Activated CD4-positive, alpha-beta T cell treated with anti-CD3 and anti-CD28 coated beads, Interleukin-2, amount 10 ng/mL, durations not matched to agents 24 days and 14 days (primary cell): ENCODE measurements at regions not wholly inside any gene's neighbourhood (a gene's known extent, or its start where the extent isn't known, plus 50 kb on each side); places are given as distances from the start of the nearest gene placed in this dataset.

Experiments used
- DNase-seq: peaks from one replicate; pipeline ENCODE4 v3.0.0; 2022
- H3K27ac Mint-ChIP-seq: one replicate; pipeline ENCODE4 v1.8.0; 2022; ENCODE audit warnings: mild to moderate bottlenecking, mixed read lengths
- H3K27me3 Mint-ChIP-seq: one replicate; pipeline ENCODE4 v1.8.0; 2022; ENCODE audit warnings: mixed read lengths
- H3K36me3 Mint-ChIP-seq: one replicate; pipeline ENCODE4 v1.8.0; 2022; ENCODE audit warnings: low read depth, mild to moderate bottlenecking, mixed read lengths
- H3K4me1 Mint-ChIP-seq: one replicate; pipeline ENCODE4 v1.8.0; 2021; ENCODE audit warnings: mixed read lengths
- H3K4me3 Mint-ChIP-seq: one replicate; pipeline ENCODE4 v1.8.0; 2022; ENCODE audit warnings: mild to moderate bottlenecking, moderate library complexity, mixed read lengths
- H3K9me3 Mint-ChIP-seq: one replicate; pipeline ENCODE4 v1.8.0; 2021; ENCODE audit warnings: mixed read lengths
- intact Hi-C: fragments of 100-400 bp; cut with micrococcal nuclease; formaldehyde crosslinking; loops from one replicate; pipeline ENCODE4 v1.15.1; 2023

DNA sequence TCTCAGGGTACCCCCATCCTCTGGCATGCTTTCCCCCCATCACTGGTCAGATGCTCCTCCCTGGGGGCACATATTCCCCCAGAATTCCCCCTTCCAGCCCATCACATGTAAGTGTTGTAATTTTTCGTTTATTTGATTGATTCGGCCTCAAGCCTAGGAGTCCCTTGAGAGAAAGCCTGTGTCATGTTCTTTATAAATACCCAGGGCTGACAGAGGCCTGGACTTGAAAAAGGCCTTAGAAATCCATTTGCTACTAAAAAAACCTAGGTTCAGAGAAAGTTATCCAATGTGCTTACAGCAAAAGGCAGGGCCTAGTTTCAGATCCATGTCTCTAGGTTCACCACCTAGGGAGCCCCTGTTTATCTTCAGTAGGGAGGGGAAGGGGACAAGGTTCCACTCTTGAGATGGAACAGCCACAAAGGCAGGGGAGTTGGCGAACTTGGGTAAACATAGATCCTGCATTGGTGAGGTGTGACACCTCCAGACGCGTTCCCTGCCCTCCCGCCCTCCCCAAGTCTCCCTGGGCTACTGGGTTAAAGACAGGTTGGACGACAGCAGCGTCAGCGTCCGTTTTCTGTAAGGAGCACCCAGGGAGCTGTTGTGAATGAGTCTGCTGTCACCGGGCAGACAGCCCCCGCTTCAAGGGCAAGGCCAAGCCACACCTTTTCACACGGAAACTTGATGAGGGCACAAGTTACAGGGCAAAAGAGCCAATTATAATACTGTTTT lies 147.8 kb downstream of the EN1 start:
- Mint-ChIP-seq H3K4me1 (no peaks in the 10 kb centered on the region), H3K27ac (no peak overlapping the region), H3K4me3 (no peak overlapping the region), H3K27me3 (no peaks in the 10 kb centered on the region), H3K9me3 (no peaks in the 10 kb centered on the region), H3K36me3 (no peaks in the 10 kb centered on the region)
- DNase-seq: no peak
- intact Hi-C loops: no loop called here

DNA sequence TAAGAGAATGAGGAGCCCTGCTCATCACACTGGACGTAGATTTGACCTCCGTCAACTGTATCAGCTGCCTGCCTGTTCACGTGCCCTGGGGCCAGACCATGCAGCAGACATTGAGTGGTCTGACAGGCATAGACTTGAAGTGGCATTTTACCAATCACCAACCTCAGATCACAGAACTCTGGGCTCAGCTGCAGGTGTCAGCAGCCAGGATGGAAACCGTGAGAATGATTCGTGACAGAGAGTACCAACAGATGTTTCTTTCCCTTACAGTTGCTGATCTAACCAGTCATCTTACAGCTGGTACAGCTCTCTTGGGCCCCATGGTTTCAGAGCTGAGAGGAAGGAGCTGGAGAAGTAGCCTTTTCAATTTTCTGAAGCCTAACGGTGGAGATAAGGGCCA lies 148.9 kb downstream of the EN1 start:
- no peak for DNase-seq
- Mint-ChIP-seq H3K4me1 (no peaks in the 10 kb centered on the region), H3K4me3 (no peak overlapping the region), H3K27ac (no peak overlapping the region), H3K36me3 (no peaks in the 10 kb centered on the region), H3K9me3 (no peaks in the 10 kb centered on the region), H3K27me3 (no peaks in the 10 kb centered on the region)
- intact Hi-C loops: no loop called here

DNA sequence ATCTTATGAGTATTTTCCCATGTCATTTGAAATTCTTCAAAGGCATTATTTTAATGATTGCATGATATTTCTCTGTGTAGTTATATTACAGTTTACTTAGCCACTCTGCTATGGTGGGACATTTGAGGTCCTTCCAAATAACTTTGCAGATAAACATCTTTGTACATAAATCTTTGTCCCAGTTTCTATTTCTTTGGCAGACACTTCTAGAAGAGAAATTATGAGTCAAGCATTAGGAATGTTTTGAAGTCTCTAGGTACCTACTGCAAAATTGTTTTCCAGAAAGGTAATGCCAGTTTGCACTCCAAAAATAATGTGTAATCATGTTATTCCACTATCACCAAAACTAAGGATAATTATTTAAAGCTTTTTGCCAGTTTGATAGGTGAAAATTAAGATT lies 149.7 kb downstream of the EN1 start:
- Mint-ChIP-seq H3K27ac (no peak overlapping the region), H3K9me3 (no peaks in the 10 kb centered on the region)
- intact Hi-C loops: no loop called here

DNA sequence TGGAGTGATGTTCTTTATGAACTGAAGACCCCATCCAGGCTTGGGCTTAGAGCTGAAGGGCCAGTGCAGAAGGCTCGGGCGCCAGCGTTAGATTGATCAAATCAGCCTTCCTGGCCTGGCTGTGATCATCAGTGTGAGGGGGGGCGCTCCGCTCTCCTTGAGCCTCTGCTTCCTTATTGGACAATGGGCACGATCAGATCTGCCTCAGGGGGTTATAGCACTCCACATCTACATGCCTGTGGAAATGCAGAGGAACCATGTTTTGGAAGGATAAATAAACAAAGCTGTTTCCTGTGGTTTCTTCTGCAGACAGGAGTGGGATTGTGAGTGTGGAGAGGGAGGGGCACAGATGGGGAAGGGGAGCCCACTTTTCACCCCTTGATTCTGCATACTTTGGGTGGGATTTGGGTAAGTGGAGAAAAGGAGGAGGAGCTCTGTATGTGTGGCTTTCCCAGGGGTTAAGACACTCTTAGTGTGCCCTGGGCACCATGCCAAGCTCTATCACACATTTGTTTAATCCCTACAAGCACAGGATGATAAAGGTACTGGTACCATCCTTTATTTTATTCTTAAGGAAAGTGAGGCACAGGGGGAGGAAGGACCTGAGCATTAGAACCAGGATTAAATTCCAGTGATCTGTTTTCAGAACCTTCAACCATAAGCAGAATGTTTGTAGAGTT lies 150.5 kb downstream of the EN1 start:
- Mint-ChIP-seq H3K27ac (no peak overlapping the region), H3K4me3 (no peak overlapping the region), H3K4me1 (no peaks in the 10 kb centered on the region), H3K36me3 (no peaks in the 10 kb centered on the region), H3K27me3 (no peaks in the 10 kb centered on the region), H3K9me3 (no peaks in the 10 kb centered on the region)
- no peak for DNase-seq
- intact Hi-C loops: no loop called here

More for the DNA sequence above, 149.7 kb downstream of the EN1 start:
- no peaks in the 10 kb centered on the region for H3K4me1 Mint-ChIP-seq
- no peak overlapping the region for H3K4me3 Mint-ChIP-seq
- no peaks in the 10 kb centered on the region for H3K27me3 Mint-ChIP-seq
- DNase-seq: no peak
- no peaks in the 10 kb centered on the region for H3K36me3 Mint-ChIP-seq

DNA sequence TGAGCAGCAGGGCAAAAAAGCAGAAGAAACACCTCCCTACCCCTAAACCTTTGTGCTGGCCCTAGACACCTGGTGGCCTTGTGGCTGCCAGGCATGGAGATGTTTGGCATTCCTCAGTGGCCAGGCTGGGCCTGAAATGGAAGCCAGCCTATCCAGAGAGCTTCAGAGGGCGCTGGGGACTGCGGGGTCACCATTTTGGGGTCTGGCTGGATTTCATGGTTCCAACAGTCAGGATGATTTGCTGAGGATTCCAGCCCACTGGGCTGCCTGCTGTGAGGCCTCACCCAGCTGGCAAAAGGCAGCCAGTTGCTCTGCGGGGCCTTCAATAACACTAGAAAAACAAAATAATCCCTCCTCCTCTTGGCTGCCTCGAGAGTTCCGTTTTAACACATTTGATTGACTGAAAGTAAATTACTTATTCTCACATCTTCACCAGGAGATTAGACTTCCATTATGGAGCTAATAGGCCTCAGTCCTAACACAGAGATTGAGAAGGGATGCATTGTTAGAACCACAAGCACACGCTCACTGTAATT lies 154.1 kb downstream of the EN1 start:
- no peak for DNase-seq
- H3K36me3 Mint-ChIP-seq: no peaks in the 10 kb centered on the region
- no peaks in the 10 kb centered on the region for H3K4me1 Mint-ChIP-seq
- intact Hi-C loops: no loop called here
- no peaks in the 10 kb centered on the region for H3K27me3 Mint-ChIP-seq
- H3K4me3 Mint-ChIP-seq: no peak overlapping the region
- H3K9me3 Mint-ChIP-seq: no peaks in the 10 kb centered on the region
- H3K27ac Mint-ChIP-seq: no peak overlapping the region

DNA sequence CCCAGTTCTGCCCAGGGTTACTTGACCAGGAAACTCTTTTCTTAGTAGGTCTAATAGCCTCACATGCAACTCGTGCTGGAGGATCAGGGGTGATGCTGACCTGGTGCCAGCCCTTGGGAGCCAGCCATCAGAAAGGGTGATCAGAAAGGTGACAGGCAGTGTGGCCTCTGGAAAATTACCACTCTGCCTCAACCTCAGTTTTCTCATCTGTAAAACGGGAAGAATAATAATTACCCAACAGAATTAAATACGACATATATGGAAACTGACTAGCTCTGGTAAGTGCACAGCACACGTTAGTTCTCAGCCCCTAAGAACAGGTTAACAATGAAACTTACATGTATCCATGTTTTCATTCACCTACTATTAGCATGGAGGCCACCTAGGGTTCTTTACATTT lies 157.6 kb downstream of the EN1 start:
- Mint-ChIP-seq H3K9me3 (no peaks in the 10 kb centered on the region), H3K4me3 (no peak overlapping the region), H3K36me3 (no peaks in the 10 kb centered on the region), H3K27ac (no peak overlapping the region), H3K27me3 (no peaks in the 10 kb centered on the region), H3K4me1 (no peaks in the 10 kb centered on the region)
- no peak for DNase-seq
- intact Hi-C loops: no loop called here

DNA sequence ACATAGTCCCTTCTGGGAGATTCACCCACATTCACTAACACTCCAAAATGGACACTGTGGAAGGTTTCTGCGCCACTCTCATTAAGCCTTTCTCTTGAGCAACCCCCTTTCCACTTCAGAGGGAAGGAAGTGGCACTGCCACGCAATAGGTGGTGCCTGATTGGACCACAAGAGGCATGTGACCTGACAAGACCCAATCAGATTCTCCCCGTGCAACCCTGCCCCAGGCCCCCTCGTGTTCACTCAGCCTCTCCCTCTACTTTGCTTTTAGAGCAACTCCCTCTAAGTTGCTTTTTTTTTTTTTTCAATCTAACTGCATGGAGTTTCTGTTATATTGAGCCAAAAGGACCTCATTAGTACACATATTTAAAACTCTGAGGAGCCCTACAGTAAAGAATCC lies 158.0 kb downstream of the EN1 start:
- intact Hi-C loops: no loop called here
- Mint-ChIP-seq H3K4me3 (no peak overlapping the region), H3K9me3 (no peaks in the 10 kb centered on the region), H3K27me3 (no peaks in the 10 kb centered on the region), H3K4me1 (no peaks in the 10 kb centered on the region), H3K36me3 (no peaks in the 10 kb centered on the region), H3K27ac (no peak overlapping the region)
- DNase-seq: no peak

DNA sequence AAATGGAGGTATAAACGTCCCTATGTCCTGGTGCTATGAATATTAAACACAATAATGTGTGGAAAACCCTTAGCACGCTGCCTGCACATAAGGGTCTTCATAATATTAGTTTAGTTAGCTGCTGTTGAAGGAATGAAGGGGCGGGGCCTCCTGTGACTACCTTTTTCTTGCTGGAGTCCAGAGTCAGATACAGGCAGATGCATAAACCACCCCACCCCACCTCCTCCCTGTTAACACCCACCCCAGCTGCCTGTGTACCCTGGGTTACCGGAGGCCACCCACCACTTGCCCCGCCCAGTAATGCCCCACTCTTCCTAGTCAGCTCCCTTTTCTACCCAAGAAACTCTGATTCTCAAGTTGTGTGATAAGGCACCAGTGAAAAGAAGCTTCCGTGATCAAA lies 158.4 kb downstream of the EN1 start:
- Mint-ChIP-seq H3K4me3 (no peak overlapping the region), H3K9me3 (no peaks in the 10 kb centered on the region), H3K27ac (no peak overlapping the region), H3K36me3 (no peaks in the 10 kb centered on the region), H3K4me1 (no peaks in the 10 kb centered on the region), H3K27me3 (no peaks in the 10 kb centered on the region)
- DNase-seq: no peak
- intact Hi-C loops: no loop called here

DNA sequence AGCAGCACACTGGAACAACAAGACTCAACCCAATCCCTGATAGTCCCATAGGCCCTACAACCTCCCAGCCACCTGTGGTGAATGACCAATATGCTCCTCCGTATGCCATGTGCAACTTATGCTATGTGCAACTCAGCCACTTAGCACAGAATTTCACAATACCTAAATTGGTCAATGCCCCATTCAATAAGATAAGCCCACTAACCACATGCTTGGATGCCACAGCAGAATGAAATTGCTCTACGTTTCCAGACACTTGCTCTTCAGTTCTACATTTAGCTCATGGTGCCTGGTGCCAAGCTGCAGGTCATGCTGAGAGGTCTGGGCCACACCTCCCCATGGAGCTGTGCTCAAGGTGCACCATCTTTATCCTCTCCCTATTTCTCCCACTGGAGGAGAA lies 159.8 kb downstream of the EN1 start:
- H3K27ac Mint-ChIP-seq: no peak overlapping the region
- H3K36me3 Mint-ChIP-seq: no peaks in the 10 kb centered on the region
- no peaks in the 10 kb centered on the region for H3K27me3 Mint-ChIP-seq
- no peak for DNase-seq
- intact Hi-C loops: no loop called here
- H3K9me3 Mint-ChIP-seq: no peaks in the 10 kb centered on the region
- H3K4me3 Mint-ChIP-seq: no peak overlapping the region
- no peaks in the 10 kb centered on the region for H3K4me1 Mint-ChIP-seq

DNA sequence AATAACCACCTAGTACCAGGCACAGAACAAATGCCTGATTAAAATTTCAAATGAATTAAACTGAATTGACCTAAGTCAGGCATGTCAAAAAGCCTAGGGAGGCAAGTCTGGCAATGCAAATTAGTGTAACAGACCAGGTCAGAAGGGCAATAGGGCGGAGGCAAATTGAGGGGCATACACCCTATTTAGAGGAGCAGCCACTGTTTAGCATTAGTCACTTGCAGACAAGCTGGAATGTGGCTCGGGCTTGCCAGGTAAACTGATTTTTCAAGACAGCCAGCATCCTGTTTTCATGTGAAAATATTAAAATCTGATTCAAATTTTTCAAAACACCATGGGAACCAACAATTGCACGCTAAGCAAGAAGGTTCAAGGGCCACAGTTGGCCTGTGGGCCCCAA lies 160.3 kb downstream of the EN1 start:
- H3K4me3 Mint-ChIP-seq: no peak overlapping the region

DNA sequence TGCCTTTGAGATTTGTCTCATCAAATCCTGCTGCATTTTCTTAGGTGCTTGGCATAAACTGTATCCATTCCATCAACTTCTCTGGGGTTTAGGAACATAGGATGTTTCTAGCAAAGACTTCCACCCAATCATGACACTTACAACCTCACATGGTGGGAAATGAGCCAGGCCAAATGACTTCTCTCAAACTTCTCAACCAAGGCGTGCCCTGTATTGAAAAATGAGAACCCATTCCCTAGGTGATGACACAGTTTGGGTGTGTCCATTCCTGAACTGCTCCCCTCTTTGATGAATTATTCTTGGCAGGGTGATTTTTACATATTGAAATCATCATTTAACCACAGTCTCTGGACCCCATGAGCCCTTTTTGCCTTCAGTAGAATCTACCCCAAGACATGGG lies 161.1 kb downstream of the EN1 start:
- no peak overlapping the region for H3K27ac Mint-ChIP-seq
- H3K4me1 Mint-ChIP-seq: no peaks in the 10 kb centered on the region
- no peaks in the 10 kb centered on the region for H3K9me3 Mint-ChIP-seq
- intact Hi-C loops: no loop called here
- no peak for DNase-seq
- H3K27me3 Mint-ChIP-seq: no peaks in the 10 kb centered on the region
- H3K36me3 Mint-ChIP-seq: no peaks in the 10 kb centered on the region
- H3K4me3 Mint-ChIP-seq: no peak overlapping the region

More for the DNA sequence above, 160.3 kb downstream of the EN1 start:
- Mint-ChIP-seq H3K9me3 (no peaks in the 10 kb centered on the region), H3K27ac (no peak overlapping the region), H3K36me3 (no peaks in the 10 kb centered on the region), H3K4me1 (no peaks in the 10 kb centered on the region), H3K27me3 (no peaks in the 10 kb centered on the region)
- intact Hi-C loops: no loop called here
- no peak for DNase-seq

DNA sequence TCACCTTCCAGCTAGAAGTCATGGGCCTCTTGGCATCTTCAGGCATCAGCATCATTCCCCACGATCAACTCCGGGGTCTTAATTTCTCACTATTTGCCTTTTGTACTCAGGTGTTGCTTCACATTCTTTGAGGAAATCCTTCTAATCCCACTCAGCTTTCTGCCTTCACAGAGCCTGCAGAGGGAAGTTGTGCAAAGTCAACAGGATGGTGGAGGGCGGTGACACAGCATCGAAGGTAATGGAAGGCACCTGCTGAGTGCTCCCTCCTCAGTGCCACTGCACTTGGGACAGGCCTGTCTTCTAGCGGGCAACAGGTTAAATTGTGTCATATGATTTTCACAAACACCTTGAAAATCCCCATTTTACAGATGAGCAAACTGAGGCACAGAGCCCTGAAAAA lies 164.0 kb downstream of the EN1 start:
- no peak overlapping the region for H3K27ac Mint-ChIP-seq
- H3K27me3 Mint-ChIP-seq: no peaks in the 10 kb centered on the region
- peaks cover 2% of the 10 kb centered on the region for H3K4me1 Mint-ChIP-seq
- DNase-seq: no peak
- intact Hi-C loops: no loop called here
- no peaks in the 10 kb centered on the region for H3K36me3 Mint-ChIP-seq
- no peak overlapping the region for H3K4me3 Mint-ChIP-seq
- H3K9me3 Mint-ChIP-seq: no peaks in the 10 kb centered on the region

DNA sequence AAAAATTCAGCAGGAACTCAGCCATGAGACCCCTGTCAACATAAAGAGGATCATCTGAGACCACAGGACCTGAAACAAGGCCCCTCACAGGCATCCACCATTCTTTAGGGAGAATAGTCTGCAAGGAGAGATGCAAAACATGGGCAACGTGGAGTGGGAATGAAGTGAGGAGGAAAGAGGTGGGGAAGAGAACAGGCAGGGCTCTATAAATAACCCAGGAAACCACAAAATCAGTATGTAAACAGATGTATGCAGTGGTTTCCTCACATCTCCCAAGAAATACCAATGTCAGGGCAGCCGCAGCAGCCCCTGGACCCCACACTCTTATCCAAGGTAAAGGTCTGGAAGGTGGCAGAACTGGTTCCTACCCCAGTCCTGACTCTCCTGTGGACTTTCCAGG lies 168.5 kb downstream of the EN1 start:
- Mint-ChIP-seq H3K36me3 (no peaks in the 10 kb centered on the region), H3K27ac (no peak overlapping the region), H3K4me1 (peaks cover 2% of the 10 kb centered on the region)

DNA sequence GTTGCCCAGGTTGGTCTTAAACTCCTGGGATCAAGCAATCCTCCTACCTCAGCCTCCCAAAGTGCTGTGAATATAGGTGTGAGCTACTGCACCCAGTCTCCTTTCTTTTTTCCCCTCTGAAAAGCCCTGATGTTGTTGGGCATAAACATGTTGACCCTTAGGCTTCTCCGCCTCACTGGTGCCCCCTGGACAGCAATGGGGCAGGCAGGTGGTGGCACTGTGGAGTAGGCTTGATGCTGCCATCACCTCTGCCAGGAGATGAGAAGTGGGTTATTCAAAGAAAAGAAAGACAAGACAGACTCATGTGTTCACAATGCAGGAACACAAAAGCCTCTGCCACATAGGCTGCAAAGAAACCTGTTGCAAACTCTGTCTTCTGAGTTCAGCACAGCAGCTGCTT lies 169.9 kb downstream of the EN1 start:
- no peaks in the 10 kb centered on the region for H3K36me3 Mint-ChIP-seq
- intact Hi-C loops: no loop called here
- H3K4me3 Mint-ChIP-seq: no peak overlapping the region
- H3K27ac Mint-ChIP-seq: no peak overlapping the region
- no peaks in the 10 kb centered on the region for H3K27me3 Mint-ChIP-seq
- no peak for DNase-seq
- no peaks in the 10 kb centered on the region for H3K9me3 Mint-ChIP-seq
- H3K4me1 Mint-ChIP-seq: peaks cover 2% of the 10 kb centered on the region

More for the DNA sequence above, 168.5 kb downstream of the EN1 start:
- intact Hi-C loops: no loop called here
- DNase-seq: no peak
- Mint-ChIP-seq H3K9me3 (no peaks in the 10 kb centered on the region), H3K27me3 (no peaks in the 10 kb centered on the region), H3K4me3 (no peak overlapping the region)

DNA sequence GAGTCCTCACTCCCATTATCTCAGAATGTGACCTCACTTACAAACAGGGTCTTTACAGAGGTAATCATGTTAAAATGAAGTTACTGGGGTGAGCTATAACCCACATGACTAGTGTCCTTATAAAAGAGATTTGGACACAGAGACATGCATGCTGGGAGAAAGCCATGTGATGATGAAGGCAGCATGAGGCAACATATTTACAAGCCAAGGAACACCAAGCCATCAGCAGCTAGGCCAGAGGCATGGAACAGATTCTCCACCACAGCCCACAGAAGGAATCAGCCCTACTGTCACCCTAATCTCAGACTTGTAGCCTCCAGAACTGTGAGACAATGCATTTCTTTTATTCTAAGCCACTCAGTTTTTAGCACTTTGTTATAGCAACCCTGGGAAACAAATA lies 171.9 kb downstream of the EN1 start:
- H3K4me1 Mint-ChIP-seq: peaks cover 2% of the 10 kb centered on the region
- H3K27me3 Mint-ChIP-seq: no peaks in the 10 kb centered on the region
- H3K4me3 Mint-ChIP-seq: no peak overlapping the region
- no peaks in the 10 kb centered on the region for H3K9me3 Mint-ChIP-seq
- H3K36me3 Mint-ChIP-seq: no peaks in the 10 kb centered on the region
- DNase-seq: no peak
- intact Hi-C loops: no loop called here
- H3K27ac Mint-ChIP-seq: no peak overlapping the region
